GM19324 (cell line): ENCODE measurements at regions not wholly inside any gene's neighbourhood (a gene's known extent, or its start where the extent isn't known, plus 50 kb on each side); places are given as distances from the start of the nearest gene placed in this dataset.
A peak's percentile ranks its signal among the peaks of the same experiment; 100 is the strongest.

Experiments used
- ATAC-seq: cut with Tn5 transposase; IDR thresholded peaks from one replicate; pipeline ENCODE4 v1.9.1; 2021; ENCODE audit warnings: mild to moderate bottlenecking, moderate library complexity; ENCODE audit not compliant: unreplicated experiment, low FRiP score

GRCh38 chr5:6201631-6202030 lies 176.7 kb downstream of the MED10 start:
- no peak for ATAC-seq

DNA sequence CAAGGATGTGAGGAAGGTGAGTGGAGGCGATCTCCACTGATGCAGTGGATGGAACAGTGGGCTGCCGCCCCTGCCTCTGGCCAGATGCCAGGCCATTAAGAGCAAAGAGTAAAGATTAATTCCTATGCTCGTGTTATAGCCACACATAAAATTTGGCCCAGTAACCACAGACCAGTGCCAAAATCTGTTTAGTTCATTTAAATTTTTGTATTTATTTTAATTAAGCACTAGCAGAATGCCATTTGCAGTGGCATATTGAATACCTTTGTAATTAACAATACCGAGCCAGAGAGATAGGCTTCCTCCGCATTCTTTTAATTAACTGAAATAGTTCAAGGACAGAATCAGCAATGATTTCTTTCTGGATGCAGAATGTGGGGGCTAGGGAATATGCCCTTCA lies 179.8 kb downstream of the MED10 start:
- no peak for ATAC-seq

DNA sequence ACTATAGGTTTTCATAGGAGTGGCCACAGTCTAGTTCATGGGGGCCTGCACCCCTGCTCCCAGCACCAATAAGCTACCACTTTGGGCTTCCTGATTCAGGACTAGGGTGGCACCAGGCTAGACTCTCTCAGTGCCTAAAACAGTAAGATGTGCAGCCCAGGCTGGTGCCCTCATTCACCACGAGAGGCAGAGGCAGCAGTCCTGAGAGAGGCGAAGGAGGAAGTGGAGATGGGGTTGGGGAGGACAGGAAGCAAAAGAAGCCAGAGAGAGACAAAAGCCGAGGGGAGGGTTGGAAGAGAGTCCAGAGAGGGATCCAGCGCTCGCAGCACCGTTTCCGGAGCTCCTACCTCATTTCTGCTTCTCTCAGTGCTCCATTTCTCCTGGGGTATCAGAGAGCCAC lies 180.9 kb downstream of the MED10 start:
- no peak for ATAC-seq

DNA sequence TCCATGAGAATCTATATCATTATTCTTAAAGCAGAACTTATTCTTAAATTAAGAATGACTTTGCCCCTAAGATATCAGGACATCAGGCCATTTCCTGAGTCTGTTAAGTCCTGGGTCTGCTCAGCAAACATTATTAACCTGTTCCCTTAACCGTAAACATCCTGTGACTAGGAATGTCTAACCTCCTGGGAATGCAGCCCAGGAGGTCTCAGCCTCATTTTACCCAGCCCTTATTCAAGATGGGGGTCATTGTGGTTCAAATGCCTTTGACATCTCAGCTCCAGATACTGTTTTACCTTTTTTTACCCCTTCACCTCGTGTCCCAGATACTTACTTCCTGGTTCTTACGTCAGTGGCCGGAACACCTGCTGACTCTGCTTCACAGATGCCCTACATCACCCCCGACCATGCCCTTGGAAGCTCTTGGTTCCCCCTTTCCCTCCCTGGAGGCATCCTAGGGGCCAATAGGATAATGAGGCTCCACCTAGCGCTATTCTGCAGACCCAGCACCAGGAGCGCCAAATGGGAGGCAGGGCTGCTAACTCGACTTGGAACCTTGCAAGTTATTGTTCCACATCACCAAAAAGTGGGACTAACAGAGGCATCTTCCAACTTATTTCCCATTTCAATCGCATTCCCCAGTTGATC lies 182.5 kb downstream of the MED10 start:
- no peak for ATAC-seq

GRCh38 chr5:6194906-6195612 lies 183.3 kb downstream of the MED10 start:
- no peak for ATAC-seq

- no peak for ATAC-seq
Observed at GRCh38 chr5:6194261-6194875, 184.0 kb downstream of the MED10 start.

DNA sequence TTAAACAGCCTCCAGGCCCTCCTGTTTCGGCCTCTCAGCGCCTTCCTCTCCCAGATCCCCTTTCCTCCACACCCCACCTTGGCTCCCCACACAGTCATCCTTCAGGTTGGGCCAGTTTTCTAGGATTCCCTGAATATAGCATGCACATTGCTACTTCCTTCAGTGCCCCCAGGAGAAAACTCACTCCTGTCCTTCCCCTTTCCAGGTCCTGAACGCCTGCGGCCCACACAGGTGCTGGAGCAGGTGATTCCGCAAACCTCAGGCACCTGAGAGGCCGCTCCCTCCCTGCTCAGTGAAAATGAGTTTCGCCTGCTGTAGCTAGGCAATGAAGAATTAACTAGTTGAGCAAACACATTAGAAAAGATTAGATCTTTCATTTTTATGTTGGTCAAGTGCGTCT lies 185.0 kb downstream of the MED10 start:
- no peak for ATAC-seq

DNA sequence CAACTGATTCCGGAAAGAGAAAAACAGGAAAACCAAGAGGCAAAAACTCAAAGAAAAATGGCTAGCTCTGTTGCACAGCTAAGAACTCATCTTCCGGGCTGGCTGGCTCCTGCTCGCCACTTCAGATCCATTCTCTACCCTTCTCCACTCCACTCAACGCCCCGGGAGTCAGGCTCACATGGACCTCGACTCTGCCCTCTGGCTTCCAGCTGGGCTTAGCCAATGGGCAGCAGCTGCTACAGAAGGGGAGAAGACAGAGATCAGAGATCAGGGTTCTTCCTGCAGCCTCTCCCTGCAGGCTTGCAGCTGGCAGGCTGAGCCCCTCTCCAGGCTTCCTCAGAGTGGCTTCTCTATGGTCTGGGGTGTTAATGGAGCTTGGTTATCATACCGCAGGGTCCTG lies 187.5 kb downstream of the MED10 start:
- no peak for ATAC-seq

- ATAC-seq: no peak
Observed at GRCh38 chr5:6188976-6189375, 189.4 kb downstream of the MED10 start.

DNA sequence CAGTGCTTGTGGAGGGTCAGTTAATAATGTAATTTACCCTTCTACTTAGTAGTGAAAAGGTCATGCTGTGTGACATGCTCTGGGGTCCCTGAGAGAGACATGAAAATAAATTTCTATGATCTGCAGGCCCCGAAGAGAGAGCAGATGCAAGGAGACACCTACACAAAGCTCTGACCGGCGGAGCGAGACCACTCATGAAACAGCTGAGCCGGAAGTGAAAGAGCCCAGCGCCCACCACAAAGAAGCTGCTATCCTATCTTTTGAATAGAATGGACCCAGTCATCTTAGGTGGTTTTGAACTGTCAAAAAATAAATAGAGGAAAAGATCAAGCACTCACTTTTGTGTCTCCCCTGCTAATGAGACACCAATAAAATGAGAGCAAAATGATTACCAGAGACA lies 190.0 kb downstream of the MED10 start:
- peak; percentile 81 for ATAC-seq

- ATAC-seq: no peak
Observed at GRCh38 chr5:6187501-6187900, 190.8 kb downstream of the MED10 start.

DNA sequence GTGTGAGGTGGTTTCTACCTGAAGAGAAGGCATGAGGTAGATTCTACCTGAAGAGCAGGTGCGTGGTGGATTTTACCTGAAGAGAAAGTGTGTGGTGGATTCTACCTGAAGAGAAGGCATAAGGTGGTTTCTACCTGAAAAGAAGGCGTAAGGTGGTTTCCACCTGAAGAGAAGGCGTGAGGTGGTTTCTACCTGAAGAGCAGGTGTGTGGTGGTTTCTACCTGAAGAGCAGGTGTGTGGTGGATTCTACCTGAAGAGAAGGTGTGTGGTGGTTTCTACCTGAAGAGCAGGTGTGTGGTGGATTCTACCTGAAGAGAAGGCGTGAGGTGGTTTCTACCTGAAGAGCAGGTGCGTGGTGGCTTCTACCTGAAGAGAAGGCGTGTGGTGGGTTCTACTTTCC lies 192.8 kb downstream of the MED10 start:
- ATAC-seq: no peak

GRCh38 chr5:6184481-6184880 lies 193.9 kb downstream of the MED10 start:
- no peak for ATAC-seq

GRCh38 chr5:6183391-6184390 lies 194.7 kb downstream of the MED10 start:
- no peak for ATAC-seq

GRCh38 chr5:6182271-6182815 lies 196.0 kb downstream of the MED10 start:
- no peak for ATAC-seq

- ATAC-seq: no peak
Observed at GRCh38 chr5:6181871-6182270, 196.5 kb downstream of the MED10 start.

- ATAC-seq: no peak
Observed at GRCh38 chr5:6181147-6181729, 197.1 kb downstream of the MED10 start.

DNA sequence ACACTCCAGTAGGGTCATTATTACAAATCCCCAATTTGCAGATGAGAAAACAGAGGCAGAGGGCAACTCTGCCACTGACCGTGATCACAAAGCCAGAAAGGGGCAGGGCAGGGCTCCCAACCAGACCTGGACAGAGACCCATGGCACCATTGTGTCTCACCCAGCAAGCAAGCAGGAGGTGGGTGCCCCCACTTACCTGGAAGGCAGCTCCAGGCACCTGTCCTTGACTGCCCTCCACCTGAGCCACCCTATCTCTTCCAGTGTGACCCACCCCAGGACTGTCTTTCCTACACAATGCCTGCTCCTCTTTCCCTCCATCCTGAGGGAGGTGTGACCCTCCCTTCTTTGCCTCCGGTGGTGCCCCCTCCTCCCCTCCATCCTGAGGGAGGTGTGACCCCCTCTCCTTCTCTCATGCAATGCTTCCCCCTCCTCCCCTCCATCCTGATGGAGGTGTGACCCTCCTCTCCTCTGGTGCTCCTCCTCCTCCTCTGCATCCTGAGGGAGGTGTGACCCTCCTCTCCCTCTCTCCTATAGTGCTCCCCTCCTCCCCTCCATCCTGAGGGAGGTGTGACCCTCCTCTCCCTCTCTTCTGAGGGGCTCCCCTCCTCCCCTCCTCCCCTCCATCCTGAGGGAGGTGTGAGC lies 198.0 kb downstream of the MED10 start:
- no peak for ATAC-seq

DNA sequence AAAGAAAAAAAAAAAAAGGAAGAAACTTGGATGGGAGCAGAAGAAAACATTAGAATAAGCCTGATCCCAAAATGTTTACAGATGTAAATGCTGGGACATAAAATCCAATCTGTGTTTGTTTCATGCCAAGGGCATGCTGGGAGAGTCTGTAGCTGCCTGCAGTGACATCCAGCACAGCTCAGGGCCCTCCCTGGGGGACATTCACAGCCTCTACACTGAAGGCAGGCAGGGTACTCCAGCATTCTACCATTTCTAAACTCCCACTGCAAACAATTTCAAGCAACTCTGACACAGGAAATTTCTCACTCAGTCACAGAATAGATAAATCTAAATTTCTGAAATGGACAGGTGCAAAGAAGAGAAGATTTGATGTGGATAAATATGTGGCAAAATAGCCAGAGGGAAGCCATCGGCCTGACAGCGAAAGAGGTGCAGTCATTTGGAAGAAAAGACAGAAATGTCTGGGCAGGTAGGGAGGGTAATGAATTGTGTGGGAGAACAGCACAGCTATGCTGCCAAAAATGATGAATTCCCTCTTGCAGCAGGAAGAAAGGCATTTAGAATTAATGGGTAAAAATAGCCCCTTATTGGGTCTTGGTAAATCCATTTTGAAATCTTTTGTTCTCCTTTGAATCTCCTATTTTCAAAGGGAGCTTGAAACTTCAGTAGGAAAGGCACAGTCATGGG lies 199.4 kb downstream of the MED10 start:
- ATAC-seq: no peak
